Ishikawa (cell line): ENCODE measurements at regions not wholly inside any gene's neighbourhood (a gene's known extent, or its start where the extent isn't known, plus 50 kb on each side); places are given as distances from the start of the nearest gene placed in this dataset.

Experiments
- CEBPB ChIP-seq: IDR thresholded peaks from 2 replicates; pipeline ENCODE4 v1.6.1; 2012
- EGR1 ChIP-seq: IDR thresholded peaks from 2 replicates; pipeline ENCODE4 v1.6.1; 2012
- EP300 ChIP-seq: IDR thresholded peaks from 2 replicates; pipeline ENCODE4 v1.6.1; 2012; ENCODE audit warnings: borderline replicate concordance
- FOXM1 ChIP-seq: IDR thresholded peaks from 2 replicates; pipeline ENCODE4 v1.6.1; 2012; ENCODE audit warnings: low read depth, borderline replicate concordance
- RAD21 ChIP-seq: IDR thresholded peaks from 2 replicates; pipeline ENCODE4 v1.6.1; 2012; ENCODE audit warnings: low read depth
- REST ChIP-seq: IDR thresholded peaks from 2 replicates; pipeline ENCODE4 v1.6.1; 2012; ENCODE audit warnings: low read depth, mild to moderate bottlenecking
- TAF1 ChIP-seq: IDR thresholded peaks from 2 replicates; pipeline ENCODE4 v1.6.1; 2012; ENCODE audit warnings: low read depth, mild to moderate bottlenecking
- TCF12 ChIP-seq: IDR thresholded peaks from 2 replicates; pipeline ENCODE4 v1.6.1; 2012; ENCODE audit warnings: low read depth
- TEAD4 ChIP-seq: IDR thresholded peaks from 2 replicates; pipeline ENCODE4 v1.6.1; 2012
- USF1 ChIP-seq: IDR thresholded peaks from 2 replicates; pipeline ENCODE4 v1.6.1; 2012
- YY1 ChIP-seq: IDR thresholded peaks from 2 replicates; pipeline ENCODE4 v1.6.1; 2012; ENCODE audit warnings: low read depth

GRCh38 chr3:177749836-177750235, 552.6 kb upstream of the TBL1XR1 start:
- TF ChIP-seq EP300 (no peak), CEBPB (no peak), EGR1 (no peak), REST (no peak), RAD21 (no peak), YY1 (no peak), TAF1 (no peak), FOXM1 (no peak), TEAD4 (no peak), TCF12 (no peak), USF1 (no peak)
